H1 (cell line): ENCODE measurements at regions not wholly inside any gene's neighbourhood (a gene's known extent, or its start where the extent isn't known, plus 50 kb on each side); places are given as distances from the start of the nearest gene placed in this dataset.

Source experiments
- CTCF ChIA-PET: fragments of 300-600 bp; sonication (Branson Sonifier 250); formaldehyde crosslinking; loops from one replicate; lab custom pipeline; 2021; ENCODE audit not compliant: partially characterized antibody; lab: Charles Lee
- POLR2A ChIA-PET: fragments of 300-600 bp; sonication (Branson Sonifier 250); formaldehyde crosslinking; loops from one replicate; lab custom pipeline; 2021; ENCODE audit warnings: inconsistent platforms; ENCODE audit not compliant: partially characterized antibody; lab: Charles Lee
- DNase-seq, 2 experiments: peaks; one replicate each; pipeline versions ENCODE4 v3.0.0 to v3.0.0-alpha.2; 2010 to 2022; ENCODE audit warnings: low spot score in 2 of 2, low read depth in 1 of 2, mixed read lengths in 1 of 2
- FAIRE-seq: peaks from 2 replicates; lab custom pipeline; 2011; peaks lifted over from hg19 to GRCh38; lab: Jason Lieb, UNC
- H2AFZ ChIP-seq: 2 replicates; pipeline ENCODE4 v1.8.1; 2012; ENCODE audit warnings: low read length, inconsistent platforms
- H2AK5ac ChIP-seq: 2 replicates; pipeline ENCODE4 v1.6.1; 2013; ENCODE audit warnings: low read depth, low read length
- H2BK120ac ChIP-seq: replicated peaks from 2 replicates; pipeline ENCODE3; 2013; ENCODE audit warnings: low read depth, low read length, inconsistent platforms
- H2BK12ac ChIP-seq: 2 replicates; pipeline ENCODE4 v1.6.1; 2013; ENCODE audit warnings: low read depth, low read length
- H2BK15ac ChIP-seq: 2 replicates; pipeline ENCODE4 v1.6.1; 2013; ENCODE audit warnings: low read length
- H2BK20ac ChIP-seq: 2 replicates; pipeline ENCODE4 v1.6.1; 2013; ENCODE audit warnings: low read length
- H2BK5ac ChIP-seq: 2 replicates; pipeline ENCODE4 v1.6.1; 2013; ENCODE audit warnings: low read depth, low read length
- H3K14ac ChIP-seq: 2 replicates; pipeline ENCODE4 v1.6.1; 2013; ENCODE audit warnings: inconsistent platforms; ENCODE audit not compliant: insufficient read length
- H3K18ac ChIP-seq: 2 replicates; pipeline ENCODE4 v1.6.1; 2013; ENCODE audit warnings: low read length; ENCODE audit errors: extremely low read depth
- H3K23ac ChIP-seq: 2 replicates; pipeline ENCODE4 v1.6.1; 2013; ENCODE audit warnings: inconsistent platforms; ENCODE audit not compliant: insufficient read length
- H3K23me2 ChIP-seq: 2 replicates; pipeline ENCODE4 v1.6.1; 2013; ENCODE audit warnings: low read depth, low read length
- H3K27ac ChIP-seq: 2 replicates; pipeline ENCODE4 v1.6.1; 2011; ENCODE audit warnings: low read depth, low read length, inconsistent platforms
- H3K27me3 ChIP-seq, 4 experiments: replicated peaks in 1 of 4; 1 replicate in 1 of 4; 2 replicates in 3 of 4; pipeline versions ENCODE4 v1.6.1 to v1.8.1; 2011 to 2013; ENCODE audit warnings: low read length in 3 of 4, mild to moderate bottlenecking in 3 of 4, inconsistent platforms in 2 of 4, mixed read lengths in 2 of 4, moderate library complexity in 1 of 4; ENCODE audit not compliant: control insufficient read depth in 3 of 4, insufficient read depth in 3 of 4; ENCODE audit errors: extremely low read depth in 1 of 4
- H3K36me3 ChIP-seq, 4 experiments: 2 replicates each; pipeline versions ENCODE4 v1.6.1 to v1.8.1; 2011 to 2013; ENCODE audit warnings: mild to moderate bottlenecking in 4 of 4, low read length in 3 of 4, moderate library complexity in 2 of 4, control low read depth in 1 of 4, inconsistent platforms in 1 of 4; ENCODE audit not compliant: insufficient read depth in 4 of 4, control insufficient read depth in 2 of 4
- H3K4ac ChIP-seq: replicated peaks from 2 replicates; pipeline ENCODE3; 2013; ENCODE audit warnings: low read length, low read depth, mixed read lengths, inconsistent platforms; ENCODE audit not compliant: insufficient read length
- H3K4me1 ChIP-seq, 4 experiments: replicated peaks in 1 of 4; 1 replicate in 1 of 4; 2 replicates in 3 of 4; pipeline versions ENCODE4 v1.6.1 to v1.8.1; 2011 to 2013; ENCODE audit warnings: low read length in 3 of 4, inconsistent platforms in 2 of 4, mixed read lengths in 1 of 4; ENCODE audit not compliant: insufficient read depth in 4 of 4, control insufficient read depth in 3 of 4
- H3K4me2 ChIP-seq, 2 experiments: 2 replicates each; pipeline versions ENCODE4 v1.6.1 to v1.8.1; 2011 to 2013; ENCODE audit warnings: low read depth in 2 of 2, low read length in 2 of 2, control low read depth in 1 of 2, inconsistent platforms in 1 of 2, mild to moderate bottlenecking in 1 of 2; ENCODE audit not compliant: insufficient read depth in 1 of 2
- H3K4me3 ChIP-seq, 4 experiments: fragments of 200-600, 300-600 bp in 1 of 4; sonication (generic), shearing (Covaris generic), sonication (Bioruptor Twin) in 1 of 4; 2 replicates each; pipeline versions ENCODE4 v1.5.1 to v1.8.1; 2011 to 2016; ENCODE audit warnings: low read length in 4 of 4, low read depth in 3 of 4, control low read depth in 2 of 4, inconsistent platforms in 2 of 4, mild to moderate bottlenecking in 2 of 4, mixed read lengths in 1 of 4, moderate library complexity in 1 of 4; ENCODE audit not compliant: insufficient read depth in 2 of 4; ENCODE audit errors: extremely low read depth in 1 of 4
- H3K56ac ChIP-seq: replicated peaks from 2 replicates; pipeline ENCODE3; 2013; ENCODE audit warnings: low read depth, mild to moderate bottlenecking, mixed read lengths, low read length, inconsistent platforms; ENCODE audit not compliant: insufficient read length
- H3K79me1 ChIP-seq: 2 replicates; pipeline ENCODE4 v1.6.1; 2013; ENCODE audit warnings: low read depth, low read length, control low read depth
- H3K79me2 ChIP-seq, 2 experiments: 2 replicates each; pipeline versions ENCODE4 v1.6.1 to v1.8.1; 2012 to 2013; ENCODE audit warnings: low read length in 2 of 2, mild to moderate bottlenecking in 2 of 2, inconsistent platforms in 1 of 2; ENCODE audit not compliant: insufficient read depth in 2 of 2, control insufficient read depth in 1 of 2
- H3K9ac ChIP-seq, 4 experiments: replicated peaks in 1 of 4; 1 replicate in 1 of 4; 2 replicates in 3 of 4; pipeline versions ENCODE4 v1.6.1 to v1.8.1; 2011 to 2013; ENCODE audit warnings: low read depth in 3 of 4, low read length in 3 of 4, control low read depth in 2 of 4, mild to moderate bottlenecking in 2 of 4, moderate library complexity in 2 of 4, inconsistent platforms in 1 of 4; ENCODE audit errors: extremely low read depth in 1 of 4
- H3K9me3 ChIP-seq, 2 experiments: 2 replicates each; pipeline versions ENCODE4 v1.6.1 to v1.8.1; 2012 to 2013; ENCODE audit warnings: mild to moderate bottlenecking in 2 of 2, moderate library complexity in 2 of 2, control low read depth in 1 of 2, inconsistent platforms in 1 of 2, low read depth in 1 of 2, low read length in 1 of 2, mixed read lengths in 1 of 2; ENCODE audit not compliant: insufficient read depth in 2 of 2
- H4K20me1 ChIP-seq, 2 experiments: replicated peaks in 1 of 2; 2 replicates each; pipeline versions ENCODE3 to v1.8.1; 2011 to 2013; ENCODE audit warnings: inconsistent platforms in 2 of 2, low read length in 2 of 2, mild to moderate bottlenecking in 1 of 2; ENCODE audit not compliant: insufficient read depth in 2 of 2, control insufficient read depth in 1 of 2
- H4K5ac ChIP-seq: 2 replicates; pipeline ENCODE4 v1.6.1; 2013; ENCODE audit warnings: low read length, low read depth, mixed read lengths, inconsistent platforms; ENCODE audit not compliant: insufficient read length
- H4K8ac ChIP-seq: 2 replicates; pipeline ENCODE4 v1.8.0; 2013; ENCODE audit warnings: mild to moderate bottlenecking, moderate library complexity, low read length, inconsistent platforms; ENCODE audit not compliant: insufficient read depth; ENCODE audit errors: extremely low read depth
- H4K91ac ChIP-seq: replicated peaks from 2 replicates; pipeline ENCODE3; 2013; ENCODE audit warnings: low read length, mixed read lengths, inconsistent platforms; ENCODE audit not compliant: insufficient read length
- CTBP2 ChIP-seq: IDR thresholded peaks from 2 replicates; pipeline ENCODE4 v1.7.0; 2011; ENCODE audit warnings: borderline replicate concordance, mild to moderate bottlenecking, moderate library complexity, mixed read lengths, low read length; ENCODE audit not compliant: insufficient read depth, insufficient read length
- WGBS, 2 experiments: shearing (Covaris generic) in 1 of 2; methylation state at CpG; one replicate each; pipeline versions ENCODE4 v1.1.6 to v1.1.7; 2013 to 2015; ENCODE audit warnings: low lambda C conversion rate in 2 of 2, mixed read lengths in 2 of 2, inconsistent platforms in 1 of 2, low coverage in 1 of 2, missing lambda C conversion rate in 1 of 2; ENCODE audit not compliant: insufficient replicate concordance in 2 of 2, insufficient coverage in 1 of 2, insufficient read length in 1 of 2; ENCODE audit errors: extremely low coverage in 1 of 2, missing lambda C conversion rate in 1 of 2; 5-methylcytosine and 5-hydroxymethylcytosine counted together

DNA sequence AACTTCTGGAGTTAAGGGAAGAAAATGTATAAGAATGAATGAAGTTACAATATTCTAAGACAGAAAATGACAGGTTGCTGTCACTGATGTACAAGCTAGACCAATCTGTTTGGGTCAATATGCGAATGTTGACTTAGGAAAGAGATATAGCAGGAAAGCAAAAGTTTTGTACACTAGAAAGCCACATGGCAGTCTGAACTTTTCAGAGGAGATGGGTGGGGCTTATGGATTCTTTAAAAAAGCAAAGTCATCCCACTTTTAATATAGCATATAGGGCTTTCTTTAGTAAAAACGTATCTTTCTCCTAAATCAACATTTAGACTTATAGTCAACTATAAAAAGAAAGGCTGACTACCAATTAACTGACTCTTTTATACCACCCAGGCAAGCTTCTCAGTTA, 381.2 kb downstream of the PTPRC start:
- FAIRE-seq (no peak), DNase-seq (no peak)
- Histone ChIP-seq H3K9ac (no peak overlapping the region), H3K4me1 (no peaks in the 10 kb centered on the region), H3K14ac (no peak overlapping the region), H2AK5ac (no peak overlapping the region), H2BK12ac (no peak overlapping the region), H2BK120ac (no peak overlapping the region), H3K56ac (no peak overlapping the region), H3K9me3 (no peaks in the 10 kb centered on the region), H3K79me1 (no peaks in the 10 kb centered on the region), H4K8ac (no peak overlapping the region), H3K4ac (no peak overlapping the region), H3K36me3 (no peaks in the 10 kb centered on the region), H4K5ac (no peak overlapping the region), H3K27me3 (no peaks in the 10 kb centered on the region), H4K20me1 (no peaks in the 10 kb centered on the region), H2BK20ac (no peak overlapping the region), H2BK15ac (no peak overlapping the region), H3K23me2 (no peaks in the 10 kb centered on the region), H4K91ac (no peak overlapping the region), H3K23ac (no peak overlapping the region), H2BK5ac (no peak overlapping the region), H2AFZ (no peak overlapping the region), H3K18ac (no peak overlapping the region), H3K79me2 (no peaks in the 10 kb centered on the region), H3K4me3 (no peak overlapping the region), H3K4me2 (no peak overlapping the region), H3K27ac (no peak overlapping the region)
- WGBS, 2 experiments: 87% methylated on average over 2 of the region's 2 CpGs; no CpG with 5 or more reads in 1 of the 2 experiments
- ChIA-PET POLR2A (no interaction called here), CTCF (no interaction called here)
- no peak for TF ChIP-seq CTBP2
